ENCODE measurements at regions not wholly inside any gene's neighbourhood (a gene's known extent, or its start where the extent isn't known, plus 50 kb on each side); places are given as distances from the start of the nearest gene placed in this dataset.
"Not testable (repeated sequence)": the region's sequence is repeated elsewhere in the genome, so short reads cannot be mapped to it uniquely, and the experiment has no call there.

DNA sequence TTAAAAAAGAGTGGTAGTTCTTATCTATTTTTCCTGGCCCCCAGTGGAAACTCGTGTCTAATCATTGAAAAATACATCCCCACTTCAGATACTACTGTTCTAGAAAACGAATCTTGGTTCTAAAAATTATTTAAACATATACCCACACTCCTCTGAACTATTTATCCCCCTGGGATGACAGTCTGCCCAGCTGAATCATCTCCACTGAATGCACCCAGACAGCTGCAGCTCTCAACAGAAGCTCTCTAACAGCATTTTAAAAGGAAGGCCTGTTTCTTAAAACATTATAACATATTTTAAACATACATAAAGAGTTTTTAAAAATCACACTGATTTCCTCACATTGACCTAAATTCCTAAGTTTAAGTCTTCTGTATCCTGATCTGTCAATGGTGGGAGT, 544.6 kb upstream of the PHF14 start:
- no peak overlapping the region for H3K4me3 ChIP-seq (ENCODE audit: low read depth, low read length)
- TF ChIP-seq, protein P1, sequence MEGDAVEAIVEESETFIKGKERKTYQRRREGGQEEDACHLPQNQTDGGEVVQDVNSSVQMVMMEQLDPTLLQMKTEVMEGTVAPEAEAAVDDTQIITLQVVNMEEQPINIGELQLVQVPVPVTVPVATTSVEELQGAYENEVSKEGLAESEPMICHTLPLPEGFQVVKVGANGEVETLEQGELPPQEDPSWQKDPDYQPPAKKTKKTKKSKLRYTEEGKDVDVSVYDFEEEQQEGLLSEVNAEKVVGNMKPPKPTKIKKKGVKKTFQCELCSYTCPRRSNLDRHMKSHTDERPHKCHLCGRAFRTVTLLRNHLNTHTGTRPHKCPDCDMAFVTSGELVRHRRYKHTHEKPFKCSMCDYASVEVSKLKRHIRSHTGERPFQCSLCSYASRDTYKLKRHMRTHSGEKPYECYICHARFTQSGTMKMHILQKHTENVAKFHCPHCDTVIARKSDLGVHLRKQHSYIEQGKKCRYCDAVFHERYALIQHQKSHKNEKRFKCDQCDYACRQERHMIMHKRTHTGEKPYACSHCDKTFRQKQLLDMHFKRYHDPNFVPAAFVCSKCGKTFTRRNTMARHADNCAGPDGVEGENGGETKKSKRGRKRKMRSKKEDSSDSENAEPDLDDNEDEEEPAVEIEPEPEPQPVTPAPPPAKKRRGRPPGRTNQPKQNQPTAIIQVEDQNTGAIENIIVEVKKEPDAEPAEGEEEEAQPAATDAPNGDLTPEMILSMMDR (IDR thresholded peaks at IDR 0.05; ENCODE audit: low read depth, low read length): no peak

DNA sequence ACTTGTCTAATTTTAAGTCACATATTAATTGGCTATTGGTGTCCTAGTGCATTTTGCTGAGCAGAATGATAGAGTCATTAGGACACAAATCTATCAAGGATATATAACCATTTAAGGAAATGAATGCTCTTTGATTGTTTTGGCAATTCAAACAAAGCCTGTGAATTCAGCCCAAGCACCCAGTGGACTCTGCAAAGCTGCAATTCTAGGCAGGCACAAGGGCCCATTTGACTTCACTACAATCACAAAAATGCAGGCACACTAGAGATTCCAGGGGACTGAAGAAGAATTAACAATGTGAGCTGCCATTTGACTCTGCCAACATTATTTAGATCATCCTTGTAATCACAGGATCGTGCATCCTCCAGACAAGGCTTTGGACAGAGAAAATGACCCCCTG, 544.2 kb upstream of the PHF14 start:
- TF ChIP-seq, protein P1 (IDR thresholded peaks at IDR 0.05; ENCODE audit: low read depth, low read length): no peak
- H3K4me3 ChIP-seq (ENCODE audit: low read depth, low read length): no peak overlapping the region

- TF ChIP-seq, protein P1 (IDR thresholded peaks at IDR 0.05; ENCODE audit: low read depth, low read length): no peak
- no peak overlapping the region for H3K4me3 ChIP-seq (ENCODE audit: low read depth, low read length)
These were observed 537.4 kb upstream of the PHF14 start for GRCh38 chr7:10436302-10436701.

- TF ChIP-seq, protein P1 (IDR thresholded peaks at IDR 0.05; ENCODE audit: low read depth, low read length): no peak
- H3K4me3 ChIP-seq (ENCODE audit: low read depth, low read length): no peak overlapping the region
These were observed 534.6 kb upstream of the PHF14 start for GRCh38 chr7:10439027-10439426.

DNA sequence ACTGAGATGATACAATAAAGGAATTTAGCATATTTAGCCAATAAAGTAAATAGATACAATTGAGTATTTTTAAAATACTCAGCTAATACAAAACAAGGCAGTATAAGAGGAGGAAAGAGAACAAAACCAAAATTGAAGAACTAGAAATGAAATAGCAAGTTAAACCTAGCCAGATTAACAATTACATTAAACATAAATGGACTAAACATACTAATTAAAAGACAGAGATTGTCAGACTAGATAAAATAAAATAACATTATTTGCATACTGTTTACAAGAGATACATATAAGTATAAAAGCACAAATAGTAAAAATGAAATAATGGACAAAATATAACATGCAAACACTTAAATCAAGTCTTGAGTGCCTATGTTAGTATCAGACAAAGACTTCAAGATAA, 517.7 kb upstream of the PHF14 start:
- H3K4me3 ChIP-seq (ENCODE audit: low read depth, low read length): no peak overlapping the region
- TF ChIP-seq, protein P1 (IDR thresholded peaks at IDR 0.05; ENCODE audit: low read depth, low read length): no peak

DNA sequence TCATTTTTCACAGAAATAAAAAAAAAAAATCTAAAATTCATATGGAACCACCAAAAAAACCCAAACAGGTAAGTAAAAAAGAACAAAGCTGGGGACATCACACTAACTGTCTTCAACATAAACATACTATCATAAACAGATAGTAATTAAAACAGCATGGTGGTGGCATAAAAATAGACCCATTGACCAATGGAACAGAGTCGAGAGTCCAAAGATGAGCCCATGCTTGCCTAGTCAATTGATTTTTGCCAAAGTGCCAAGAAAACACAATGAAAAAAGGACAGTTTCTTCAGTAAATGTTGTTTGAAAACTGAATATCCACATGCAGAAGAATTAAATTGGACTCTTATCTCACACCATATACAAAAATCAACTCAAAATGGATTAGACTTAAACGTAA, 513.2 kb upstream of the PHF14 start:
- TF ChIP-seq, protein P1 (IDR thresholded peaks at IDR 0.05; ENCODE audit: low read depth, low read length): no peak
- no peak overlapping the region for H3K4me3 ChIP-seq (ENCODE audit: low read depth, low read length)

GRCh38 chr7:10463701-10464100, 510.0 kb upstream of the PHF14 start:
- TF ChIP-seq, protein P1 (IDR thresholded peaks at IDR 0.05; ENCODE audit: low read depth, low read length): no peak

GRCh38 chr7:10465536-10465935, 508.1 kb upstream of the PHF14 start:
- H3K4me3 ChIP-seq (ENCODE audit: low read depth, low read length): not testable (repeated sequence)

More at GRCh38 chr7:10463701-10464100, 510.0 kb upstream of the PHF14 start:
- H3K4me3 ChIP-seq (ENCODE audit: low read depth, low read length): no peak overlapping the region
